Smooth muscle cell (in vitro differentiated cells): ENCODE measurements at regions not wholly inside any gene's neighbourhood (a gene's known extent, or its start where the extent isn't known, plus 50 kb on each side); places are given as distances from the start of the nearest gene placed in this dataset.

Source experiments
- DNase-seq: peaks from one replicate; lab custom pipeline; 2025; ENCODE audit not compliant: unreplicated experiment; lab: John Stamatoyannopoulos, UW
- H2AFZ ChIP-seq: fragments of 200-600 bp; sonication (generic); 2 replicates; pipeline ENCODE4 v1.6.0; 2016; ENCODE audit warnings: antibody characterized with exemption, low read depth, mild to moderate bottlenecking
- H3F3A ChIP-seq: fragments of 200-600 bp; sonication (generic); 2 replicates; pipeline ENCODE4 v1.6.0; 2017; ENCODE audit warnings: antibody characterized with exemption, low read depth
- H3K27ac ChIP-seq: fragments of 200-600 bp; sonication (generic); 2 replicates; pipeline ENCODE4 v1.5.1; 2016; ENCODE audit warnings: low read depth, mild to moderate bottlenecking
- H3K27me3 ChIP-seq: fragments of 200-600 bp; sonication (generic); 2 replicates; pipeline ENCODE4 v1.6.1; 2016; ENCODE audit warnings: low read depth, mild to moderate bottlenecking
- H3K36me3 ChIP-seq: fragments of 200-600 bp; sonication (generic); 2 replicates; pipeline ENCODE4 v1.5.1; 2016; ENCODE audit warnings: low read depth
- H3K4me1 ChIP-seq: fragments of 200-600 bp; sonication (generic); 2 replicates; pipeline ENCODE4 v1.5.1; 2016; ENCODE audit warnings: low read depth
- H3K4me2 ChIP-seq: fragments of 200-600 bp; sonication (generic); 2 replicates; pipeline ENCODE4 v1.6.0; 2016; ENCODE audit warnings: mild to moderate bottlenecking
- H3K4me3 ChIP-seq: fragments of 200-600 bp; sonication (generic); 2 replicates; pipeline ENCODE4 v1.5.1; 2016; ENCODE audit warnings: mild to moderate bottlenecking
- H3K79me2 ChIP-seq: fragments of 200-600 bp; sonication (generic); 2 replicates; pipeline ENCODE4 v1.6.0; 2016; ENCODE audit warnings: low read depth, mild to moderate bottlenecking
- H3K9ac ChIP-seq: fragments of 200-600 bp; sonication (generic); 2 replicates; pipeline ENCODE4 v1.6.0; 2016; ENCODE audit warnings: low read depth
- H3K9me3 ChIP-seq: fragments of 200-600 bp; sonication (generic); replicated peaks from 2 replicates; pipeline ENCODE4 v1.5.1; 2016; ENCODE audit warnings: low read depth
- H4K20me1 ChIP-seq: fragments of 200-600 bp; sonication (generic); 2 replicates; pipeline ENCODE4 v1.6.0; 2016; ENCODE audit warnings: low read depth
- CTCF ChIP-seq: fragments of 200-600 bp; sonication (generic); IDR thresholded peaks from 2 replicates; pipeline ENCODE4 v1.5.1; 2017; ENCODE audit warnings: borderline replicate concordance, mild to moderate bottlenecking, antibody characterized with exemption; ENCODE audit not compliant: insufficient read depth, poor library complexity, severe bottlenecking
- WGBS: methylation state at CpG from one replicate; pipeline ENCODE4 v1.1.7; 2016; ENCODE audit warnings: low lambda C conversion rate; 5-methylcytosine and 5-hydroxymethylcytosine counted together

- Histone ChIP-seq H2AFZ (no peak overlapping the region), H3K79me2 (no peaks in the 10 kb centered on the region), H3K36me3 (no peaks in the 10 kb centered on the region), H3F3A (no peaks in the 10 kb centered on the region), H3K9ac (no peak overlapping the region), H3K27me3 (no peaks in the 10 kb centered on the region), H3K4me2 (no peak overlapping the region), H3K4me1 (no peaks in the 10 kb centered on the region), H4K20me1 (no peaks in the 10 kb centered on the region), H3K4me3 (no peak overlapping the region), H3K27ac (no peak overlapping the region), H3K9me3 (no peaks in the 10 kb centered on the region)
- peak; percentile 22 for TF ChIP-seq CTCF
- no peak for DNase-seq
- 84% methylated on average over 4 of the region's 4 CpGs for WGBS
These were observed 285.5 kb upstream of the VLDLR start for GRCh38 chr9:2336055-2336454.

GRCh38 chr9:2337131-2337530 is 284.5 kb upstream of the VLDLR start:
- Histone ChIP-seq H3K4me3 (no peak overlapping the region), H3K9me3 (no peaks in the 10 kb centered on the region), H3K27ac (no peak overlapping the region), H3K4me1 (no peaks in the 10 kb centered on the region), H3F3A (no peaks in the 10 kb centered on the region), H3K79me2 (no peaks in the 10 kb centered on the region), H3K36me3 (no peaks in the 10 kb centered on the region), H3K27me3 (no peaks in the 10 kb centered on the region), H3K9ac (no peak overlapping the region), H2AFZ (no peak overlapping the region), H3K4me2 (no peak overlapping the region), H4K20me1 (no peaks in the 10 kb centered on the region)
- WGBS, result 91% methylated on average over 2 of the region's 2 CpGs
- no peak for TF ChIP-seq CTCF
- no peak for DNase-seq

GRCh38 chr9:2337627-2338026 is 284.0 kb upstream of the VLDLR start:
- Histone ChIP-seq H3K4me2 (no peak overlapping the region), H3K4me1 (no peaks in the 10 kb centered on the region), H4K20me1 (no peaks in the 10 kb centered on the region), H3K27me3 (no peaks in the 10 kb centered on the region), H3K9ac (no peak overlapping the region), H3K9me3 (no peaks in the 10 kb centered on the region), H3K79me2 (no peaks in the 10 kb centered on the region), H2AFZ (no peak overlapping the region), H3K4me3 (no peak overlapping the region), H3F3A (no peaks in the 10 kb centered on the region), H3K27ac (no peak overlapping the region), H3K36me3 (no peaks in the 10 kb centered on the region)
- no peak for TF ChIP-seq CTCF
- no peak for DNase-seq
- 96% methylated on average over 4 of the region's 4 CpGs for WGBS

- Histone ChIP-seq H2AFZ (no peak overlapping the region), H3K79me2 (no peaks in the 10 kb centered on the region), H3K9ac (no peak overlapping the region), H3K4me2 (no peak overlapping the region), H4K20me1 (no peaks in the 10 kb centered on the region), H3K4me3 (no peak overlapping the region), H3K9me3 (no peaks in the 10 kb centered on the region), H3K27ac (no peak overlapping the region), H3K36me3 (no peaks in the 10 kb centered on the region), H3F3A (no peaks in the 10 kb centered on the region), H3K4me1 (no peaks in the 10 kb centered on the region), H3K27me3 (no peaks in the 10 kb centered on the region)
- WGBS, result 77% methylated on average over 4 of the region's 4 CpGs
- no peak for DNase-seq
- no peak for TF ChIP-seq CTCF
These were observed 282.7 kb upstream of the VLDLR start for GRCh38 chr9:2338777-2339365.
